Ascending aorta (tissue), 2 donors: ENCODE measurements at regions not wholly inside any gene's neighbourhood (a gene's known extent, or its start where the extent isn't known, plus 50 kb on each side); places are given as distances from the start of the nearest gene placed in this dataset.

Source experiments
- DNase-seq, 2 donors: peaks; one replicate each; pipeline ENCODE4 v3.0.0-alpha.2; 2019; ENCODE audit warnings: low spot score in 2 of 2
- H3K27ac ChIP-seq, 2 donors: fragments of 200-600 bp; sonication (generic); one replicate each; pipeline ENCODE4 v1.5.1; 2016 to 2017; ENCODE audit warnings: mild to moderate bottlenecking in 1 of 2
- H3K27me3 ChIP-seq: fragments of 200-600 bp; sonication (generic); one replicate; pipeline ENCODE4 v1.5.1; 2017
- H3K36me3 ChIP-seq, 2 donors: fragments of 200-600 bp; sonication (generic); one replicate each; pipeline ENCODE4 v1.5.1; 2016
- H3K4me1 ChIP-seq, 2 donors: fragments of 200-600 bp; sonication (generic); one replicate each; pipeline ENCODE4 v1.5.1; 2016 to 2017; ENCODE audit warnings: mild to moderate bottlenecking in 1 of 2
- H3K4me3 ChIP-seq, 2 donors: fragments of 200-600 bp; sonication (generic); one replicate each; pipeline ENCODE4 v1.5.1; 2016 to 2017; ENCODE audit warnings: mild to moderate bottlenecking in 1 of 2
- H3K9me3 ChIP-seq, 2 donors: fragments of 200-600 bp; sonication (generic); one replicate each; pipeline ENCODE4 v1.5.1; 2016
- intact Hi-C: fragments of 100-400 bp; cut with DNase I; formaldehyde crosslinking; loops from one replicate; pipeline ENCODE4 v1.15.1; 2023
- TF ChIP-seq, protein P1 (sequence below), 3 experiments: fragments of 200-600 bp in 2 of 3; fragments of 450-650 bp in 1 of 3; sonication (generic) in 2 of 3; IDR thresholded peaks; one replicate each; pipeline ENCODE4 v1.5.1; 2016 to 2019; ENCODE audit warnings: antibody characterized with exemption in 3 of 3, mild to moderate bottlenecking in 1 of 3, moderate library complexity in 1 of 3

DNA sequence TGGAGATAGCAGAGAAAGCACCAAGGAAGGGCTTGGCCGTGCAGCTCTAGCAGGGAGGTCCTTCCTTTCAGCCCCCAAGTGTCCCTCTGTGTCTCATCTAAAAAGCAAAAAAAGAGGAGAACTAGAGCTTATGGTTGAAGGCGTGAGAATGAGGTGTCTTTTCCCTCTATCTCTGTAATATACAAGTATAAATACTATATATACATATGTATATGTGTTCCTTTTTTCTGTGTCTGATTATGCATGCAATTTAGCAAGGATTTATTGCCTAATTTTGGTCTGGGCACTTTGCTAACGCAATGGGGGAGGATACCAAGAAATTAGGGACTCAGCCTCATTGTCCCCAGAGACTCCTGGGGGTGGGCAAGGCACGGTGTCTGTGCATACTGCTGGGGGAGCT is 90.2 kb upstream of the CCL2 start:
- H3K9me3 ChIP-seq, result no peaks in the 10 kb centered on the region
- no peak overlapping the region for H3K27ac ChIP-seq
- H3K4me1 ChIP-seq, result no peaks in the 10 kb centered on the region
- TF ChIP-seq, protein P1, sequence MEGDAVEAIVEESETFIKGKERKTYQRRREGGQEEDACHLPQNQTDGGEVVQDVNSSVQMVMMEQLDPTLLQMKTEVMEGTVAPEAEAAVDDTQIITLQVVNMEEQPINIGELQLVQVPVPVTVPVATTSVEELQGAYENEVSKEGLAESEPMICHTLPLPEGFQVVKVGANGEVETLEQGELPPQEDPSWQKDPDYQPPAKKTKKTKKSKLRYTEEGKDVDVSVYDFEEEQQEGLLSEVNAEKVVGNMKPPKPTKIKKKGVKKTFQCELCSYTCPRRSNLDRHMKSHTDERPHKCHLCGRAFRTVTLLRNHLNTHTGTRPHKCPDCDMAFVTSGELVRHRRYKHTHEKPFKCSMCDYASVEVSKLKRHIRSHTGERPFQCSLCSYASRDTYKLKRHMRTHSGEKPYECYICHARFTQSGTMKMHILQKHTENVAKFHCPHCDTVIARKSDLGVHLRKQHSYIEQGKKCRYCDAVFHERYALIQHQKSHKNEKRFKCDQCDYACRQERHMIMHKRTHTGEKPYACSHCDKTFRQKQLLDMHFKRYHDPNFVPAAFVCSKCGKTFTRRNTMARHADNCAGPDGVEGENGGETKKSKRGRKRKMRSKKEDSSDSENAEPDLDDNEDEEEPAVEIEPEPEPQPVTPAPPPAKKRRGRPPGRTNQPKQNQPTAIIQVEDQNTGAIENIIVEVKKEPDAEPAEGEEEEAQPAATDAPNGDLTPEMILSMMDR (IDR thresholded peaks at IDR 0.05), result no peak
- H3K36me3 ChIP-seq, result no peaks in the 10 kb centered on the region
- H3K27me3 ChIP-seq, result no peaks in the 10 kb centered on the region
- intact Hi-C loops, result loop anchor here (10.0 kb wide), 1 partner anchor 380 kb away; no protein-coding TSS in a partner anchor
- H3K4me3 ChIP-seq, result no peak overlapping the region
- DNase-seq, result no peak

DNA sequence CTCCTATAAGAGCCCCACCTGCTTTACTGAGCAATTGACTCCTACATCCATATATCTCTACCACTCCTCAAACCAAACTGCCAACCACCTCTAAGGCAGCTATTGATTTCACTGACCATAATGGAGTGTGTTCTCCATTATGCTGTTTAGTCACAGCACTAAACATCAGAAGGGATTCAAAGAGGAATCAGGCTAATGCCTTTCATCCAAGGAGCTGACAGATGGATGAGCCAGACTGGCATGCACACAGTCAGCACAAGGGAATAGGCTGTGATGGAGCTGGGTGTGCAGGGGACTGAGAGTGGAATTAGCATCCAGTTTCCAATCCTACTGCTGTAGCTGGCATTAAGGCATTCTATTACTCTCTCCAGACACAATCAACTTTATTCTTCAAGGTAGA is 88.7 kb upstream of the CCL2 start:
- H3K27ac ChIP-seq, result no peak overlapping the region
- H3K9me3 ChIP-seq, result no peaks in the 10 kb centered on the region
- intact Hi-C loops, result loop anchor here (10.0 kb wide), 1 partner anchor 382 kb away; no protein-coding TSS in a partner anchor
- H3K36me3 ChIP-seq, result no peaks in the 10 kb centered on the region
- no peak overlapping the region for H3K4me3 ChIP-seq
- TF ChIP-seq, protein P1 (IDR thresholded peaks at IDR 0.05), result no peak
- H3K4me1 ChIP-seq, result no peaks in the 10 kb centered on the region
- H3K27me3 ChIP-seq, result no peaks in the 10 kb centered on the region
- no peak for DNase-seq

DNA sequence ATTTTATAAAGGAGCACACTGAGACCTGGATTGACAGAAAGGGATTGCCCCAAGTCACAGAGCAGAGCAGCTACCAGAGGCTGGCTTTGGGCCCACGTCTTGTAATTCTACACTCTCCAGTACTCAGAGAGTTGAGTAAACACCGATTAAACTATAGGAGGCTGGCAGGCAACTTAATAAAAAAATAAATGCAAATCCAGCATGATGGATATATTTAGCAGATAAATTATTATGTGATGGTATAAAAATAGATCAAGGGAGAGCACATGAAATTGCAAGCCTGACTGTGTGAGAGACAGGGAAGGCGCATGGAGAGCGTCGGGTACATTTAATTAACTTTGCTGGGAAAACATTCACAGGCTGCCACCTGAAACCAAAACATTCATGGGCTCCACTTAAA is 87.7 kb upstream of the CCL2 start:
- Histone ChIP-seq H3K27ac (no peak overlapping the region), H3K36me3 (no peaks in the 10 kb centered on the region), H3K4me3 (no peak overlapping the region), H3K9me3 (no peaks in the 10 kb centered on the region), H3K4me1 (no peaks in the 10 kb centered on the region), H3K27me3 (no peaks in the 10 kb centered on the region)
- intact Hi-C loops, result loop anchor here (10.0 kb wide), 1 partner anchor 383 kb away; no protein-coding TSS in a partner anchor
- DNase-seq, result no peak
- TF ChIP-seq, protein P1 (IDR thresholded peaks at IDR 0.05), result no peak

DNA sequence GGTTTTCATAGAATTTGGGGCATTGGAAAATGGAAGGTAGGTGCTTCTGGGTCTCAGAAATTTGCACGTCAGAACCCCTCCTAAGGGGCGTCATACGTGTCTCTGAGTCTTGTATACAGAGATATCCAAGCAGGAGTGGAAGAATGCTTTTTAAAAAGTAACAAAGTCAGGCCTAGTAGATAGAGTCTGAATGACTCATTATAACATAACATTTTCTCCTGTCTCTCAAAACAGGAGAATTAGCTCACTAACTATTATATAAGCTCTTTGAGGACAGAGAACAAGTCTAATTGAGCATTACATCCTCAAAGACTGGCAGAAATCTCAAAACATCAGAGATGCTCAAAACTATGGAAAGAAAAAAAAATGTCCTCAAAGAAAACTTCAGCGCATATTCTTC is 86.1 kb upstream of the CCL2 start:
- H3K27me3 ChIP-seq, result no peaks in the 10 kb centered on the region
- intact Hi-C loops, result loop anchor here (10.0 kb wide), 1 partner anchor 384 kb away; no protein-coding TSS in a partner anchor
- no peaks in the 10 kb centered on the region for H3K9me3 ChIP-seq
- no peaks in the 10 kb centered on the region for H3K36me3 ChIP-seq
- H3K4me1 ChIP-seq, result no peaks in the 10 kb centered on the region
- H3K27ac ChIP-seq, result no peak overlapping the region
- no peak for DNase-seq
- no peak overlapping the region for H3K4me3 ChIP-seq
- TF ChIP-seq, protein P1 (IDR thresholded peaks at IDR 0.05), result no peak

DNA sequence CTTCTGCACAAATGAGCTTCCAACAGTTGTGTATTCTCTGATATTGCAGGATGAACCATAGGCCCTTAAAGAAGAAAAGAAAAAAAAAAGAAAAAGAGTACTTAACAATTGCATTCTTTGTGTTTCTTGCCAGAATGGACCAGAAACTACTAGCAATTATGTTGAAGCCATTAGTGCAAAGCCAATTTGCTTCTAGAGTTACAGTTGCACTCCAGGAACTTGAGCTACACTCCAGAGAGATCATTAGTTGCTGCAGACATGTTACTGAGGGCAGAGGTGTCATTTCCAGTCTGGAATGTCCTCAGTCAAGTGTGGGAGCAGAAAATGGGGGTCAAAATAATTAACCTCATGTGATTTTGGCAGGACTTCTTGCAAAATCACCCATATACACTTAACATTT is 85.6 kb upstream of the CCL2 start:
- no peaks in the 10 kb centered on the region for H3K4me1 ChIP-seq
- intact Hi-C loops, result loop anchor here (10.0 kb wide), 1 partner anchor 385 kb away; no protein-coding TSS in a partner anchor
- no peak for DNase-seq
- TF ChIP-seq, protein P1 (IDR thresholded peaks at IDR 0.05), result no peak
- no peaks in the 10 kb centered on the region for H3K36me3 ChIP-seq
- no peak overlapping the region for H3K4me3 ChIP-seq
- no peaks in the 10 kb centered on the region for H3K9me3 ChIP-seq
- no peaks in the 10 kb centered on the region for H3K27me3 ChIP-seq
- H3K27ac ChIP-seq, result no peak overlapping the region
